NCI-H1105 (cell line): ENCODE measurements at regions not wholly inside any gene's neighbourhood (a gene's known extent, or its start where the extent isn't known, plus 50 kb on each side); places are given as distances from the start of the nearest gene placed in this dataset.
A peak's percentile ranks its signal among the peaks of the same experiment; 100 is the strongest.

Experiments used
- DNase-seq: peaks from one replicate; lab custom pipeline; 2025; lab: John Stamatoyannopoulos, UW

- no peak for DNase-seq
Observed at GRCh38 chr18:21162786-21163185, 51.2 kb upstream of the ROCK1 start.

GRCh38 chr18:21163647-21164547, 52.3 kb upstream of the ROCK1 start:
- DNase-seq: no peak

- no peak for DNase-seq
Observed at GRCh38 chr18:21164548-21165095, 53.0 kb upstream of the ROCK1 start.

- peak; percentile 91 for DNase-seq
Observed at GRCh38 chr18:21167641-21168377, 56.2 kb upstream of the ROCK1 start.

- DNase-seq: no peak
Observed at GRCh38 chr18:21168880-21169279, 57.3 kb upstream of the ROCK1 start.

GRCh38 chr18:21177822-21178221, 64.2 kb upstream of the GREB1L start:
- DNase-seq: no peak

GRCh38 chr18:21179590-21180220, 62.3 kb upstream of the GREB1L start:
- DNase-seq: peak; percentile 70

GRCh38 chr18:21180588-21180987, 61.4 kb upstream of the GREB1L start:
- DNase-seq: no peak

- DNase-seq: no peak
Observed at GRCh38 chr18:21181766-21182165, 60.3 kb upstream of the GREB1L start.

GRCh38 chr18:21183670-21184069, 58.4 kb upstream of the GREB1L start:
- no peak for DNase-seq

GRCh38 chr18:21184396-21184996, 57.5 kb upstream of the GREB1L start:
- no peak for DNase-seq

GRCh38 chr18:21187886-21188285, 54.1 kb upstream of the GREB1L start:
- no peak for DNase-seq

GRCh38 chr18:21191596-21192307, 50.3 kb upstream of the GREB1L start:
- DNase-seq: peak; percentile 20
